Left ventricle myocardium inferior (tissue), 1 donor: ENCODE measurements at regions not wholly inside any gene's neighbourhood (a gene's known extent, or its start where the extent isn't known, plus 50 kb on each side); places are given as distances from the start of the nearest gene placed in this dataset.

Source experiments
- DNase-seq: peaks from one replicate; pipeline ENCODE4 v3.0.0-alpha.2; 2020
- H3K27ac ChIP-seq: fragments of 200-600 bp; replicated peaks from 2 replicates; pipeline ENCODE4 v1.8.0; 2021
- H3K27me3 ChIP-seq: fragments of 200-600 bp; 2 replicates; pipeline ENCODE4 v1.8.0; 2021; ENCODE audit warnings: low read depth
- H3K36me3 ChIP-seq: fragments of 200-600 bp; 2 replicates; pipeline ENCODE4 v1.8.0; 2021
- H3K4me1 ChIP-seq: fragments of 200-600 bp; 2 replicates; pipeline ENCODE4 v1.8.0; 2021
- H3K4me3 ChIP-seq: fragments of 200-600 bp; 2 replicates; pipeline ENCODE4 v1.8.0; 2021; ENCODE audit warnings: mild to moderate bottlenecking, moderate library complexity
- H3K9me3 ChIP-seq: fragments of 200-600 bp; replicated peaks from 2 replicates; pipeline ENCODE4 v1.8.0; 2021
- intact Hi-C: fragments of 100-400 bp; cut with micrococcal nuclease; formaldehyde crosslinking; loops from one replicate; pipeline ENCODE4 v1.11.0; 2022
- TF ChIP-seq, protein P1 (sequence below): fragments of 200-600 bp; IDR thresholded peaks from 2 replicates; pipeline ENCODE4 v1.8.0; 2021; ENCODE audit warnings: antibody characterized with exemption, mild to moderate bottlenecking, borderline replicate concordance
- donor health status: DM: no; HTN: yes; CAD: no; lungs with severe emphysema.

DNA sequence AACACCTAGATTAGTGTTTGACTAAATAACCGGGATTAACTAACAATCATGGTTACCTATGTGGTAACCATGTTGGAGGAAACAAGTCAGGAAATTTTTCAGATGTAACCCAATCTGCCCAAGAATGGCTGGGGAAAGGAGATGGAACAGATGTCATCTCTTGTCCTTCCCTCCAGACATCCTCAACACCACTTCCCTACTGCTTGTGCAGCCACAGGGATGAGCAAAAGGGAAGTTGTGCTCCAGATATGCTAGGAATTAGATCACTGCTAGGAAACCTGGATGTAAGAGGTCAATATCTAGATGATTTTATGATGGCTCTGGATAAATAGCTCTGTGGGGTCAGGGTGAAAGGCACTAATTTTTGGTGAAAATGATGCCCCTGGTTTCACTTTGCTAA, 61.3 kb upstream of the ELL2 start:
- TF ChIP-seq, protein P1, sequence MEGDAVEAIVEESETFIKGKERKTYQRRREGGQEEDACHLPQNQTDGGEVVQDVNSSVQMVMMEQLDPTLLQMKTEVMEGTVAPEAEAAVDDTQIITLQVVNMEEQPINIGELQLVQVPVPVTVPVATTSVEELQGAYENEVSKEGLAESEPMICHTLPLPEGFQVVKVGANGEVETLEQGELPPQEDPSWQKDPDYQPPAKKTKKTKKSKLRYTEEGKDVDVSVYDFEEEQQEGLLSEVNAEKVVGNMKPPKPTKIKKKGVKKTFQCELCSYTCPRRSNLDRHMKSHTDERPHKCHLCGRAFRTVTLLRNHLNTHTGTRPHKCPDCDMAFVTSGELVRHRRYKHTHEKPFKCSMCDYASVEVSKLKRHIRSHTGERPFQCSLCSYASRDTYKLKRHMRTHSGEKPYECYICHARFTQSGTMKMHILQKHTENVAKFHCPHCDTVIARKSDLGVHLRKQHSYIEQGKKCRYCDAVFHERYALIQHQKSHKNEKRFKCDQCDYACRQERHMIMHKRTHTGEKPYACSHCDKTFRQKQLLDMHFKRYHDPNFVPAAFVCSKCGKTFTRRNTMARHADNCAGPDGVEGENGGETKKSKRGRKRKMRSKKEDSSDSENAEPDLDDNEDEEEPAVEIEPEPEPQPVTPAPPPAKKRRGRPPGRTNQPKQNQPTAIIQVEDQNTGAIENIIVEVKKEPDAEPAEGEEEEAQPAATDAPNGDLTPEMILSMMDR: no peak
- no peak overlapping the region for H3K27ac ChIP-seq
- intact Hi-C loops: no loop called here

DNA sequence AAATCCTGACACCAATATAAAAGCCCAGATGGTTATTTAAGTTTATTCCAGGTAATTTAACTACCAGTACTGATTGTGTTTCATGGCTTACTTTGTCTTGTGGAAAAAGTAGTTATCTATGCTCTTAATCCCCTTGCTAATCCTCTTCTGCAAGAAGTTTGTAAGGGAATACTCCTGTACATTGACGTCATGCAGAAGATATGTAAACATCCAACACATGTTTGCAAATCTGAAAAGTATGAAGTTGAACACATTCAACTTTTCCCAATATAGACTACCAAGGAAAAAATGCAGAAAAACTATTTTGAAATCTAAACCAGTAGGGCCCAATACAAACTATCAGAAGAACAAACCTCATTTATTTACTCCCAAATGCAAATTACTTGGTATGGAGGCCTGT, 56.3 kb upstream of the ELL2 start:
- H3K27me3 ChIP-seq: no peaks in the 10 kb centered on the region
- intact Hi-C loops: no loop called here
- no peak overlapping the region for H3K27ac ChIP-seq
- TF ChIP-seq, protein P1: no peak
- no peaks in the 10 kb centered on the region for H3K4me1 ChIP-seq
- DNase-seq: no peak
- no peaks in the 10 kb centered on the region for H3K9me3 ChIP-seq
- H3K36me3 ChIP-seq: no peaks in the 10 kb centered on the region
- H3K4me3 ChIP-seq: no peak overlapping the region

More for the DNA sequence above, 61.3 kb upstream of the ELL2 start:
- H3K4me3 ChIP-seq: no peak overlapping the region
- DNase-seq: no peak
- no peaks in the 10 kb centered on the region for H3K27me3 ChIP-seq
- peaks cover 10% of the 10 kb centered on the region for H3K4me1 ChIP-seq
- no peaks in the 10 kb centered on the region for H3K36me3 ChIP-seq
- H3K9me3 ChIP-seq: no peaks in the 10 kb centered on the region

DNA sequence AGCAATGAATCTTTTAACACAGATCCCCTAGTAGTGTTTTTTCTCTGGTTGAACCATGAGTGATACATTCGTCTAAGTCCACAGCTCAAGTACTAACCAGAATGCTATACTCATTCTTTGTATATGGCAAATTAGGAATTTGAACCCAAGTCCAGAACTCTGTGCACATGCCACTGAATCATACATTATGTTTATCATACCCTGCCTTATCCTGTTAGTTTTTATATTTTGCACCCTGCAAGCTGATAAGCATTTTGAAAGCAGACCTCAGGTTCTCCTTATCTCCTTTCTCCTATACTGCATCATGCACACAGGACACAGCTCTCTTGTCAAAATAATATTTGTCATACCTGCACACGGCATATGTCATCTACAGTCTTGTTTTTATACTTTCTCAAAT, 54.6 kb upstream of the ELL2 start:
- Histone ChIP-seq H3K36me3 (no peaks in the 10 kb centered on the region), H3K27ac (no peak overlapping the region), H3K4me1 (no peaks in the 10 kb centered on the region), H3K4me3 (no peak overlapping the region), H3K9me3 (no peaks in the 10 kb centered on the region), H3K27me3 (no peaks in the 10 kb centered on the region)
- intact Hi-C loops: no loop called here
- DNase-seq: no peak
- TF ChIP-seq, protein P1: no peak

DNA sequence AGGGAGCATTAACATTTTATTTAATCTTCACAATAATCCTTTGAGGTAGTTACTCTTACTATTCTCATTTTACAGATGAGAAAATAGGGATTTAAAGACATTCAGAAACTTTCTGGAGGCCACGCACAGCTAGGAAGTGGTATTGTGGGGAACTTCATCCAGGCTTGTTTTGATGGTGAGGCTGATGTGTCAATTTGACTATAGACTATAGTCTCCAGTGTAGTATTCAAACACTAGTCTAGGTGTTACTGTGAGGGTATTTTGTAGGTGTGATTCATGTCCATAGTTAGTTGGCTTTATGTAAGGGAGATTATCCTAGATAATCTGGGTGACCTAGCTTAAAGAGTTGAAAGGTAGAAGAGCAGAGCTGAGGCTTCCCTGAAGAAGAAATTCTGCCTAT, 54.1 kb upstream of the ELL2 start:
- no peak for DNase-seq
- H3K27ac ChIP-seq: no peak overlapping the region
- H3K9me3 ChIP-seq: no peaks in the 10 kb centered on the region
- TF ChIP-seq, protein P1: no peak
- no peaks in the 10 kb centered on the region for H3K27me3 ChIP-seq
- intact Hi-C loops: no loop called here
- no peak overlapping the region for H3K4me3 ChIP-seq
- no peaks in the 10 kb centered on the region for H3K36me3 ChIP-seq
- no peaks in the 10 kb centered on the region for H3K4me1 ChIP-seq

DNA sequence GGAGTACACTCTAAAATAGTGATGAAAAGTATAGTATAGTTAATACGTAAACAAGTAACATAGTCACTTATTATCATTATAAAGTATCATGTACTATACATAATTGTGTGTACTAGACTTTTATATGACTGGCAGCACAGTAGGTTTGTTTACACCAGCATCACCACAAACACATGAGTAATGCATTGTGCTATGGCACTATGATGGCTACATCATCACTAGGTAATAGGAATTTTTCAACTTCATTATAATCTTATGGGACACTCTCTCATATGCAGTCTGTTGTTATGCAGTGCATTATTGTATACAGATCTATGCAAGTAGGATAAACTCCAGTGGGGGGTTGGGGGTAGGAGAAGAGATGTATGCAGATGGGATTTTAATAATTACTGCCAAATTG, 52.7 kb upstream of the ELL2 start:
- no peak for DNase-seq
- Histone ChIP-seq H3K36me3 (no peaks in the 10 kb centered on the region), H3K27ac (no peak overlapping the region), H3K4me1 (no peaks in the 10 kb centered on the region), H3K9me3 (no peaks in the 10 kb centered on the region), H3K4me3 (no peak overlapping the region), H3K27me3 (no peaks in the 10 kb centered on the region)
- intact Hi-C loops: no loop called here
- TF ChIP-seq, protein P1: no peak

DNA sequence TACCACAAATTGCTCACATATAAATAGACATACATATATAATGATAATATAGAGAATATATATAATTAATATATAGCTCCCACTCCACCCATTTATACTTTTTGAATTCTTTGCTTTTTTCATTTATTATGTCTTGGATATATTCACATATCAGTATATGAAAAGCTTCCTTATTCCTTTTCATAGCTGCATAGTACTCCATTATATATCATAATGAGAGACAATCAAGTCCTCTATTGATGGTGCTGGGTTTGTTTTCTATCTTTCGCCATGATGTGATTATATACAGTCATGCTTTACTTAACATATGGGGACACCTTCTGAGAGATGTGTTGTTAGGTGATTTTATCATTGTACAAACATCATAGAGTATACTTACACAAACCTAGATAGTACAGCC, 51.6 kb upstream of the ELL2 start:
- Histone ChIP-seq H3K4me1 (no peaks in the 10 kb centered on the region), H3K27ac (no peak overlapping the region), H3K9me3 (no peaks in the 10 kb centered on the region), H3K4me3 (no peak overlapping the region), H3K27me3 (no peaks in the 10 kb centered on the region), H3K36me3 (no peaks in the 10 kb centered on the region)
- TF ChIP-seq, protein P1: no peak
- DNase-seq: no peak
- intact Hi-C loops: no loop called here
